Fibroblast of villous mesenchyme (primary cell): ENCODE measurements at regions not wholly inside any gene's neighbourhood (a gene's known extent, or its start where the extent isn't known, plus 50 kb on each side); places are given as distances from the start of the nearest gene placed in this dataset.

Experiments used
- DNase-seq: peaks from one replicate; pipeline ENCODE4 v3.0.0-alpha.2; 2010; ENCODE audit warnings: low read depth
- H3K4me3 ChIP-seq: 2 replicates; pipeline ENCODE4 v1.5.1; 2011; ENCODE audit warnings: low read depth, mild to moderate bottlenecking, low read length
- TF ChIP-seq, protein P1 (sequence below): IDR thresholded peaks from 2 replicates; pipeline ENCODE4 v1.5.1; 2012; ENCODE audit warnings: low read depth, mild to moderate bottlenecking, low read length; ENCODE audit not compliant: insufficient read depth

DNA sequence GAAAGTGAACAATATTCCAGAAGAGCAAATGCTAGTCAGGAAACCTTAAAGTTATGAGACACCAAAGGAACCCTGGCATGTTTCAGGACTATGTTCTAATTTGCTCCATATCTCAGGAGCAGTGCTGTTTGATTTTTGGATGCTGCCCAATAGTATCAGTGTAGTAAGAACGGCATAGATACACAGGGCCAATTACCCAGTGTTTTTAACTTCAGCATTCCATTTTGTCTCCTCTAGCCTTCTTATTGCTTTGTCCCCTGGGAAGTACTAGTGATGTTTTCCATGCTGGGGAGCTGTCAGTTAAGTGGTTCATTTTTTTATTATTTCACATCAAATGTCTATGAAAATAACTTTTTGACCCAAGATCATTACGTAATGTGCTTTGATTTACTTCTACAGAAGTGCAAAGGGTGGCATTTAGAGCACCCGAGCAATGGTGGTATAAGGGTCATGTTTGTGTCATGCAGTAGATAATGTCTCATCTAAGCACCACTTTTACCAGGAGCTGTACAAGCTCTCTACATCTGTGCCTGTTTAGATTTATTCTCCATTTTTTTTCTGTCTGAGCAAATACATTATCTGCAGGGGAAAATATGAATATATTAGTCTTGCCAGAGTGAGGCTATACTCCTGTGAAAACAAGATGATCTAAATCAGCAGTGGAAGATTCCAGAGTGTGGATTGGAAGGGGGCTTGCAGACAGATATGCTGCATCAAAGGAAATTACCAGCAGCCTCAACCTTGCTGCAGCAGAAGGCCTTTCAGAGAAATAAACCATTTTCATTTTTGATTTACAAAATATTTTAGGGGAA lies 198.8 kb upstream of the OPRM1 start:
- no peak for DNase-seq
- TF ChIP-seq, protein P1, sequence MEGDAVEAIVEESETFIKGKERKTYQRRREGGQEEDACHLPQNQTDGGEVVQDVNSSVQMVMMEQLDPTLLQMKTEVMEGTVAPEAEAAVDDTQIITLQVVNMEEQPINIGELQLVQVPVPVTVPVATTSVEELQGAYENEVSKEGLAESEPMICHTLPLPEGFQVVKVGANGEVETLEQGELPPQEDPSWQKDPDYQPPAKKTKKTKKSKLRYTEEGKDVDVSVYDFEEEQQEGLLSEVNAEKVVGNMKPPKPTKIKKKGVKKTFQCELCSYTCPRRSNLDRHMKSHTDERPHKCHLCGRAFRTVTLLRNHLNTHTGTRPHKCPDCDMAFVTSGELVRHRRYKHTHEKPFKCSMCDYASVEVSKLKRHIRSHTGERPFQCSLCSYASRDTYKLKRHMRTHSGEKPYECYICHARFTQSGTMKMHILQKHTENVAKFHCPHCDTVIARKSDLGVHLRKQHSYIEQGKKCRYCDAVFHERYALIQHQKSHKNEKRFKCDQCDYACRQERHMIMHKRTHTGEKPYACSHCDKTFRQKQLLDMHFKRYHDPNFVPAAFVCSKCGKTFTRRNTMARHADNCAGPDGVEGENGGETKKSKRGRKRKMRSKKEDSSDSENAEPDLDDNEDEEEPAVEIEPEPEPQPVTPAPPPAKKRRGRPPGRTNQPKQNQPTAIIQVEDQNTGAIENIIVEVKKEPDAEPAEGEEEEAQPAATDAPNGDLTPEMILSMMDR: no peak
- H3K4me3 ChIP-seq: no peak overlapping the region

DNA sequence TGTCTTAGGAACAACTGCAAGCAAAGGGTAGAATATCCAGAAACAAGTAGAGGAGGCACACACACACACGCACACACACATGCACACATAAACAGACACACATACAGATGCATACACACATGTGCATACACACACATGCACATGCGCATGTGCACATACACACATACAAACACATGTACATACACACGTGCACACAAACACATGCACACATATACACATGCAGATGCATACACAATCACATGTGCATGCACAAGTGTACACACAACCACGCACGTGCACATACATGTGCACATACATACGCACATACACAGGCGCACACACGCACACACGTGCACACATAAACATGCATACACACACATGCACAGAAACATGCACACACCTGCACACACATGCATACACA lies 206.5 kb upstream of the OPRM1 start:
- TF ChIP-seq, protein P1: no peak
- no peak overlapping the region for H3K4me3 ChIP-seq
- DNase-seq: no peak

DNA sequence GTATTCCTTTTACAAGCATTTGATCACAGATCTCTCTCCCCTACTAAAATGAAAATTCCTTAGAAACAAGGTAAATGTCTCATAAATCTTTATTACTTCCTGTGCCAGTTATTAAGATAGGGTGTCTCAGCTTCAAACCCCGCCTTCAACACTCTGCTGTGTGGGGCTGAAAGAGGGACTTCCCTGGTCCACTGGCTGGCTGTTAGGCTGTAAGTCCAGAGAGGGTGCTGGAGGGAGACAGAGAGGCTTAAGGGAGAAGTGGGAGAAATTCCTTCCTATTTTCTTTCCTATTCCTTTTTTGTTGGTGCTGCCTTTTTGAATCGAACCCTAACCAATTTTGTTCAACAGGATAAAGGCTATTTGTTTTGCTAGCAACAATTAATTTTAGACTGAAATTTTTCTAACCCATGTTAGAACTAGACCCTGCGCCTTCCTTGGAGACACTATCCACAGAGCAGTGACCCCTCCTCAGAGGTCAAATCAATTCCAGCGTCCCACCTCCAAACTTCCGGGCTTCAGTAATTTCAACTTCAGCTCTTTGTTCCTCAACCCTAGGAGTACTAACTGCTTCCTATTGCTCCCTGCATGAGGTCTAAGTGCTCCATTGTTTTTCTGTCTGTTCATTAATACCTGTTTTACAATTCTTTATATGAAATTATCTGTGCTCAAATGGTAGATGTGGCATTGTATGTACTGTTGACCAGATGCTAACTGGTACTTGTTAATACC lies 207.5 kb upstream of the OPRM1 start:
- H3K4me3 ChIP-seq: no peak overlapping the region
- no peak for DNase-seq
- TF ChIP-seq, protein P1: no peak

DNA sequence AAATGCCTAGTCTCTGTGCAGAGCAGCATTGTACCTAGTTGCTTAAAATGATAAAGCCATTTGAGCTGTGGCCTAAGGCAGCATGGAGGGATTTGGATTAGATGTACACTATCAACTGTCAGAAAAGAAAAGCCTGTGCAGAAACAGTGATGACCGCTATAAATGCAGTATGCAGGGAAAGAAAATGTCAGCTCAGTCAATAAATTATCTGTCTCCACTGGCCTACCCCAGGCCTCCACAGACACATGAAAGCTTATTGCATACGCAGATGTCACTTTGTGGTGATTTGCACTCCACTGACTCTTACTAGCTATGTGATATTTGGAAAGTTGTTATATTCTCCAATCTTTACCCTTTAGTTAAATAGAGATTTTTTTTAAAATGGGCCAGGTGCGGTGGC lies 221.9 kb upstream of the OPRM1 start:
- TF ChIP-seq, protein P1: no peak
- DNase-seq: no peak
- H3K4me3 ChIP-seq: no peak overlapping the region

DNA sequence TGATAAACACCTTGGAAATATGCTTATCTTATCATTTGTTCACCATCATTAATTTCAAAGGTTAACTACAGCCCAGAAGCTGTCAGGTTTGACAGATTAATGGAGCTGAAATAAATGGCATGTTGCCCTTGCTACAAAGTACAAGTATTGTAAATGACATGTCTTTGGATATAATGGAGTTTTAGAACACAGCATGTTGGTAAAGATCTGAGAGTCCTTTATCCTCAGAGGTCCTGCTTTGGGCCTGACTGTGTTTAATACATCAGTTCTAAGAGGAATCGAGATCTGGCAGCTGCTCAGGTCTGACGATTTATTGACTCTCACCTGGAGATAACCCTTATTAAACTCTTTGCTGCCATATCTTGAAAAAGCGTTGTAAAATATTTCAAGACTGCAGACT lies 222.7 kb upstream of the OPRM1 start:
- no peak overlapping the region for H3K4me3 ChIP-seq
- TF ChIP-seq, protein P1: no peak
- no peak for DNase-seq

DNA sequence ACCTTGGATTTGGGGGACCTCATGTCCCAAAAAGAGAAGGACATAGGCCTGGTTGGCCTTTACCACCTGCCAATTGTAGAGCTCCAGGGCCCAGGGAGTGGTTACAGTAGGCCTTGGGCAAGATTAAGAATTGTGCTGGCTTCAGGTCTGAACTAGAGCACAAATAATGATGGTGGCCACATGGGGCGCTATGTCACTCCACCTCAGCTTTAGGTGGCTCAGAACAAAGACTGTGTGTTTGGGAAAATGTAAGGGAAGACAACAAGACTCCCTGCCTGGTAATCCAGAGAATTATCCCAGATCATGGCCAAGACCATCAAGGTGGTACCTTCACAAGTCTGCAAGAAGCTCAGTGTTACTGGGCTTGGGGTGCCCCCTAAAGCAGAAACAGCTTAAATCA lies 224.9 kb upstream of the OPRM1 start:
- TF ChIP-seq, protein P1: no peak
- no peak for DNase-seq
- no peak overlapping the region for H3K4me3 ChIP-seq
